ENCODE measurements at regions not wholly inside any gene's neighbourhood (a gene's known extent, or its start where the extent isn't known, plus 50 kb on each side); places are given as distances from the start of the nearest gene placed in this dataset.
"Not testable (repeated sequence)": the region's sequence is repeated elsewhere in the genome, so short reads cannot be mapped to it uniquely, and the experiment has no call there.

GRCh38 chr21:27519361-27519760 lies 552.5 kb upstream of the ADAMTS5 start:
- no peak overlapping the region for H3K4me3 ChIP-seq (ENCODE audit: low read depth, low read length)
- no peaks in the 10 kb centered on the region for H3K36me3 Mint-ChIP-seq (ENCODE audit: insufficient read depth, unreplicated experiment)
- no peak overlapping the region for H3K27ac Mint-ChIP-seq (ENCODE audit: unreplicated experiment)

GRCh38 chr21:27517177-27517576 lies 550.3 kb upstream of the ADAMTS5 start:
- H3K36me3 Mint-ChIP-seq (ENCODE audit: insufficient read depth, unreplicated experiment); H3K4me1 Mint-ChIP-seq (ENCODE audit: low read depth, unreplicated experiment); H3K27me3 ChIP-seq (replicated peaks; ENCODE audit: control insufficient read depth, insufficient read depth, low read length); H3K4me3 Mint-ChIP-seq (ENCODE audit: unreplicated experiment); BruUV-seq (replicated peaks); H3K36me3 ChIP-seq (ENCODE audit: control insufficient read depth, insufficient read depth, low read length); DNase-seq; H3K27me3 Mint-ChIP-seq (ENCODE audit: insufficient read depth, unreplicated experiment); CTCF ChIA-PET; H3K4me1 ChIP-seq; POLR2A ChIA-PET; intact Hi-C loops (cut with micrococcal nuclease; ENCODE audit: unreplicated experiment); H3K4me3 ChIP-seq (ENCODE audit: low read depth, low read length); H3K9me3 ChIP-seq; H3K27ac Mint-ChIP-seq (ENCODE audit: unreplicated experiment): not testable (repeated sequence)
- H3K9me3 Mint-ChIP-seq (ENCODE audit: unreplicated experiment): peaks cover 13% of the 10 kb centered on the region

More at GRCh38 chr21:27519361-27519760, 552.5 kb upstream of the ADAMTS5 start:
- Mint-ChIP-seq H3K4me1 (ENCODE audit: low read depth, unreplicated experiment) (no peaks in the 10 kb centered on the region), H3K9me3 (ENCODE audit: unreplicated experiment) (peaks cover 13% of the 10 kb centered on the region), H3K4me3 (ENCODE audit: unreplicated experiment) (no peak overlapping the region), H3K27me3 (ENCODE audit: insufficient read depth, unreplicated experiment) (no peaks in the 10 kb centered on the region)
- ChIA-PET CTCF (no interaction called here), POLR2A (no interaction called here)
- intact Hi-C loops (cut with micrococcal nuclease; ENCODE audit: unreplicated experiment): no loop called here
- Histone ChIP-seq H3K4me1 (no peaks in the 10 kb centered on the region), H3K9me3 (no peaks in the 10 kb centered on the region), H3K36me3 (ENCODE audit: control insufficient read depth, insufficient read depth, low read length) (no peaks in the 10 kb centered on the region), H3K27me3 (replicated peaks; ENCODE audit: control insufficient read depth, insufficient read depth, low read length) (no peaks in the 10 kb centered on the region)
- TF ChIP-seq CTCF (IDR thresholded peaks at IDR 0.05; ENCODE audit: insufficient read depth in 1 of 2, low read depth in 1 of 2, low read length in 1 of 2, severe bottlenecking in 1 of 2, unreplicated experiment in 1 of 2): no peak
- BruUV-seq (replicated peaks): no TSS peak
- no peak for DNase-seq

GRCh38 chr21:27515676-27516075 lies 548.8 kb upstream of the ADAMTS5 start:
- no peak for TF ChIP-seq CTCF (IDR thresholded peaks at IDR 0.05; ENCODE audit: insufficient read depth in 1 of 2, low read depth in 1 of 2, low read length in 1 of 2, severe bottlenecking in 1 of 2, unreplicated experiment in 1 of 2)
- Mint-ChIP-seq H3K27me3 (ENCODE audit: insufficient read depth, unreplicated experiment) (no peaks in the 10 kb centered on the region), H3K36me3 (ENCODE audit: insufficient read depth, unreplicated experiment) (no peaks in the 10 kb centered on the region), H3K27ac (ENCODE audit: unreplicated experiment) (no peak overlapping the region), H3K9me3 (ENCODE audit: unreplicated experiment) (peaks cover 13% of the 10 kb centered on the region), H3K4me1 (ENCODE audit: low read depth, unreplicated experiment) (no peaks in the 10 kb centered on the region), H3K4me3 (ENCODE audit: unreplicated experiment) (no peak overlapping the region)
- H3K4me3 ChIP-seq (ENCODE audit: low read depth, low read length): no peak overlapping the region
- no peaks in the 10 kb centered on the region for H3K4me1 ChIP-seq
- no TSS peak for BruUV-seq (replicated peaks)
- intact Hi-C loops (cut with micrococcal nuclease; ENCODE audit: unreplicated experiment): no loop called here
- no peaks in the 10 kb centered on the region for H3K27me3 ChIP-seq (replicated peaks; ENCODE audit: control insufficient read depth, insufficient read depth, low read length)
- no peaks in the 10 kb centered on the region for H3K36me3 ChIP-seq (ENCODE audit: control insufficient read depth, insufficient read depth, low read length)
- ChIA-PET POLR2A (no interaction called here), CTCF (no interaction called here)
- no peak for DNase-seq
- H3K9me3 ChIP-seq: no peaks in the 10 kb centered on the region

GRCh38 chr21:27513825-27514224 lies 546.9 kb upstream of the ADAMTS5 start:
- H3K27me3 ChIP-seq (replicated peaks; ENCODE audit: control insufficient read depth, insufficient read depth, low read length): no peaks in the 10 kb centered on the region
- no peaks in the 10 kb centered on the region for H3K4me1 Mint-ChIP-seq (ENCODE audit: low read depth, unreplicated experiment)
- no peaks in the 10 kb centered on the region for H3K36me3 ChIP-seq (ENCODE audit: control insufficient read depth, insufficient read depth, low read length)
- POLR2A ChIA-PET: no interaction called here
- no peak for DNase-seq
- CTCF ChIA-PET: no interaction called here
- H3K4me1 ChIP-seq: no peaks in the 10 kb centered on the region
- H3K27ac Mint-ChIP-seq (ENCODE audit: unreplicated experiment): no peak overlapping the region
- no peak overlapping the region for H3K4me3 ChIP-seq (ENCODE audit: low read depth, low read length)
- no peak overlapping the region for H3K4me3 Mint-ChIP-seq (ENCODE audit: unreplicated experiment)
- no peaks in the 10 kb centered on the region for H3K36me3 Mint-ChIP-seq (ENCODE audit: insufficient read depth, unreplicated experiment)
- peaks cover 13% of the 10 kb centered on the region for H3K9me3 Mint-ChIP-seq (ENCODE audit: unreplicated experiment)
- intact Hi-C loops (cut with micrococcal nuclease; ENCODE audit: unreplicated experiment): no loop called here
- H3K27me3 Mint-ChIP-seq (ENCODE audit: insufficient read depth, unreplicated experiment): no peaks in the 10 kb centered on the region
- no TSS peak for BruUV-seq (replicated peaks)
- no peak for TF ChIP-seq CTCF (IDR thresholded peaks at IDR 0.05; ENCODE audit: insufficient read depth in 1 of 2, low read depth in 1 of 2, low read length in 1 of 2, severe bottlenecking in 1 of 2, unreplicated experiment in 1 of 2)
- no peaks in the 10 kb centered on the region for H3K9me3 ChIP-seq

Measured in Caco-2 (cell line).